ENCODE measurements at regions not wholly inside any gene's neighbourhood (a gene's known extent, or its start where the extent isn't known, plus 50 kb on each side); places are given as distances from the start of the nearest gene placed in this dataset.

DNA sequence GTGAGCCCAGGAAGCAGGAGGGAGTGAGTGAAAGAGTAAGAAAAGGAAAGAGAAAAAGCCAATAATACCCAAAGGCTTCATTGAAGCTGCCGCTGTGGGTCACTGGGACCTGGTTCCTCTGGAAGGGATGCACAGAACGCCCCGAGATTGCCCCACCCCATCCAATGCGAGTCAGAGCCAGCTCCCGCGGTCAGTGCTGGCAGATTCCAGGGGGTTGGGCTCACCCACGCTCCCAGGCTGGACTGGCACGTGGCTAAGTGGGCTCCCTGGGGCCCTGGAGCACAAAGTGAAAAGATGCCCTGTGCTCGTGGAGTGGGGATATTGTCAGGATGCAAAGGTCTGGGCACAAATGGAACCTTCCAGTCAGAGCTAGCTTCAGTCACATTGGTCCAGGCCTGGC lies 117.0 kb downstream of the OAT start:
- no peak overlapping the region for H3K4me3 ChIP-seq (ENCODE audit: low read length in 2 of 2)
- no peak for DNase-seq
- no peaks in the 10 kb centered on the region for H3K9me3 ChIP-seq (ENCODE audit: control insufficient read depth in 1 of 2, low read length in 2 of 2)
- Mint-ChIP-seq H3K9me3 (peaks cover 0 to 9% (median 2%) of the 10 kb centered on the region in 8 donors), H3K27me3 (no peaks in the 10 kb centered on the region), H3K4me3 (no peak overlapping the region), H3K27ac (no peak overlapping the region), H3K4me1 (no peaks in the 10 kb centered on the region), H3K36me3 (no peaks in the 10 kb centered on the region)
- ChIA-PET POLR2A (ENCODE audit: partially characterized antibody) (no interaction called here), CTCF (ENCODE audit: partially characterized antibody) (no interaction called here)
- no peaks in the 10 kb centered on the region for H3K36me3 ChIP-seq (ENCODE audit: insufficient read depth, low read length)
- no peaks in the 10 kb centered on the region for H3K27me3 ChIP-seq (ENCODE audit: insufficient read depth, low read length)
- no peak overlapping the region for H3K27ac ChIP-seq (ENCODE audit: low read depth, low read length)
- intact Hi-C loops (cut with micrococcal nuclease): no loop called here
- H3K4me1 ChIP-seq (ENCODE audit: insufficient read depth, low read length): no peaks in the 10 kb centered on the region

DNA sequence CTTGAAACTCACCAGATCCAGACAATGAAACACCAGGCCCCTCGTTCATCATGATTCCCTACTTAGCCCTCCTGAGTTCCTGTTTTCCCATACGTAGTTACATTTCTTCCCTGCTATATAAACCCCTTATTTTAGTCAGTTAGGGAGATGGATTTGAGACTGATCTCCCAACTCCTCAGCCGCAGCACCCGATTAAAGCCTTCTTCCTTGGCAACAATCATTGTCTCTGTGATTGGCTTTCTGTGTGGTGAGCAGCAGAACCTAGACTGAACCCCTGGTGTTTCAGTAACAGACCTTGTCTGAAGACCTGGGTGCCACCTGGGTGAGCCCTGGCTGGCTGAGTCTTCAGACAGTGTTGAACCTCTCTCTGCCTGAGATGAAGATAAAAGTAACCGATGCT lies 118.0 kb downstream of the OAT start:
- intact Hi-C loops (cut with micrococcal nuclease): no loop called here

GRCh38 chr10:124300224-124300623 lies 118.5 kb downstream of the OAT start:
- Mint-ChIP-seq H3K27ac (no peak overlapping the region), H3K27me3 (no peaks in the 10 kb centered on the region), H3K4me1 (no peaks in the 10 kb centered on the region), H3K9me3 (peaks cover 0 to 9% (median 2%) of the 10 kb centered on the region in 8 donors), H3K4me3 (no peak overlapping the region), H3K36me3 (no peaks in the 10 kb centered on the region)
- Histone ChIP-seq H3K4me1 (ENCODE audit: insufficient read depth, low read length) (no peaks in the 10 kb centered on the region), H3K9me3 (ENCODE audit: control insufficient read depth in 1 of 2, low read length in 2 of 2) (no peaks in the 10 kb centered on the region), H3K36me3 (ENCODE audit: insufficient read depth, low read length) (no peaks in the 10 kb centered on the region), H3K27me3 (ENCODE audit: insufficient read depth, low read length) (no peaks in the 10 kb centered on the region), H3K27ac (ENCODE audit: low read depth, low read length) (no peak overlapping the region), H3K4me3 (ENCODE audit: low read length in 2 of 2) (no peak overlapping the region)
- DNase-seq: no peak
- POLR2A ChIA-PET (ENCODE audit: partially characterized antibody): no interaction called here
- CTCF ChIA-PET (ENCODE audit: partially characterized antibody): no interaction called here
- intact Hi-C loops (cut with micrococcal nuclease): no loop called here

More for the DNA sequence above, 118.0 kb downstream of the OAT start:
- no peaks in the 10 kb centered on the region for H3K36me3 ChIP-seq (ENCODE audit: insufficient read depth, low read length)
- ChIA-PET CTCF (ENCODE audit: partially characterized antibody) (no interaction called here), POLR2A (ENCODE audit: partially characterized antibody) (no interaction called here)
- Mint-ChIP-seq H3K27me3 (no peaks in the 10 kb centered on the region), H3K4me3 (no peak overlapping the region), H3K36me3 (no peaks in the 10 kb centered on the region), H3K9me3 (peaks cover 0 to 9% (median 2%) of the 10 kb centered on the region in 8 donors), H3K27ac (no peak overlapping the region), H3K4me1 (no peaks in the 10 kb centered on the region)
- no peak overlapping the region for H3K27ac ChIP-seq (ENCODE audit: low read depth, low read length)
- no peaks in the 10 kb centered on the region for H3K9me3 ChIP-seq (ENCODE audit: control insufficient read depth in 1 of 2, low read length in 2 of 2)
- no peaks in the 10 kb centered on the region for H3K4me1 ChIP-seq (ENCODE audit: insufficient read depth, low read length)
- no peaks in the 10 kb centered on the region for H3K27me3 ChIP-seq (ENCODE audit: insufficient read depth, low read length)
- no peak overlapping the region for H3K4me3 ChIP-seq (ENCODE audit: low read length in 2 of 2)
- no peak for DNase-seq

DNA sequence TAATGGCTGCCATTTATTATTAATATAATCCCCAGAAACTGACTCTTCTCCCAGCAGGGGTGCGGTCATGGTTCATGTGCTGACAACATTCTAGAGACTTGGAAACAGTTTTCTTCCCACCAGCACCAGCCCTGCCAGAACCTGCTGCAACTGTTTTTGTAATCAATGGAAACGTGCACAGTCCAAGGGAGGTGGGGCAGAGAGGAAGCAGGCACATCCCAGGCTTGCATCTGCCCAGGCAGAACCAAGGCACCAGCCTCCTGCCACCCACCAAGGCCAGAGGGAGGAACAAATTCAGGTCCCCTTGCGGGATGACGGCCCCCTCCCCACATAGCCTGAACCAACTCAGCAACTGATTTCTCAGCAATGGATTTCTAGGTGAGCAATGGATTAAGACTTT lies 119.0 kb downstream of the OAT start:
- H3K4me3 Mint-ChIP-seq: no peak overlapping the region
- ChIA-PET POLR2A (ENCODE audit: partially characterized antibody) (no interaction called here), CTCF (ENCODE audit: partially characterized antibody) (interaction anchor here (1.3 kb wide), 1 partner anchor 305 kb away, joined by 3 read pairs; no protein-coding TSS in a partner anchor)
- peaks cover 0 to 9% (median 2%) of the 10 kb centered on the region in 8 donors for H3K9me3 Mint-ChIP-seq
- no peak overlapping the region for H3K27ac Mint-ChIP-seq
- intact Hi-C loops (cut with micrococcal nuclease): no loop called here
- no peaks in the 10 kb centered on the region for H3K36me3 Mint-ChIP-seq
- H3K27ac ChIP-seq (ENCODE audit: low read depth, low read length): no peak overlapping the region
- no peaks in the 10 kb centered on the region for H3K4me1 Mint-ChIP-seq
- DNase-seq: no peak
- no peaks in the 10 kb centered on the region for H3K27me3 Mint-ChIP-seq
- no peaks in the 10 kb centered on the region for H3K36me3 ChIP-seq (ENCODE audit: insufficient read depth, low read length)
- H3K9me3 ChIP-seq (ENCODE audit: control insufficient read depth in 1 of 2, low read length in 2 of 2): no peaks in the 10 kb centered on the region
- no peak overlapping the region for H3K4me3 ChIP-seq (ENCODE audit: low read length in 2 of 2)
- no peaks in the 10 kb centered on the region for H3K4me1 ChIP-seq (ENCODE audit: insufficient read depth, low read length)
- no peaks in the 10 kb centered on the region for H3K27me3 ChIP-seq (ENCODE audit: insufficient read depth, low read length)

DNA sequence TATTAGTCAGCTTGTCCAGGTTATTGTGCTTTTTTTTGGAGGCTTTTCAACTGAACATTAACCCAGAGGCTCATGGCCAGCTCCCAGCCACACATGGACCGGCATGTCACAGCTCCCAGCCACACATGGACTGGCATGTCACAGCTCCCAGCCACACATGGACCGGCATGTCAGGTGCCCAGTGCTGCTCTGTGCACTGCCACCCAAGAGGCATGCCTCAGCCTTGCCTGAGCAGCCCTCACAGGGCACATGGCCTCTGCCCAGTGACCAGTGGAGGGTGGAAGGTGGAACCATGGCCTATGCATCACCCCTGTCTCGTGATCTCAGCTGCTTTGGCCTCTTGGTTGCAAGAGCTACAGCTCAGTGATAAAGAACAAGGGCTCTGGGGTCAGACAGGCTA lies 119.8 kb downstream of the OAT start:
- H3K36me3 ChIP-seq (ENCODE audit: insufficient read depth, low read length): no peaks in the 10 kb centered on the region
- CTCF ChIA-PET (ENCODE audit: partially characterized antibody): interaction anchor here (1.3 kb wide), 1 partner anchor 304 kb away, joined by 3 read pairs; no protein-coding TSS in a partner anchor
- Mint-ChIP-seq H3K9me3 (peaks cover 0 to 9% (median 2%) of the 10 kb centered on the region in 8 donors), H3K27me3 (no peaks in the 10 kb centered on the region), H3K4me3 (no peak overlapping the region), H3K4me1 (no peaks in the 10 kb centered on the region), H3K36me3 (no peaks in the 10 kb centered on the region), H3K27ac (no peak overlapping the region)
- no peak overlapping the region for H3K4me3 ChIP-seq (ENCODE audit: low read length in 2 of 2)
- no peaks in the 10 kb centered on the region for H3K4me1 ChIP-seq (ENCODE audit: insufficient read depth, low read length)
- intact Hi-C loops (cut with micrococcal nuclease): no loop called here
- no peak for DNase-seq
- H3K27me3 ChIP-seq (ENCODE audit: insufficient read depth, low read length): no peaks in the 10 kb centered on the region
- POLR2A ChIA-PET (ENCODE audit: partially characterized antibody): no interaction called here
- H3K9me3 ChIP-seq (ENCODE audit: control insufficient read depth in 1 of 2, low read length in 2 of 2): no peaks in the 10 kb centered on the region
- no peak overlapping the region for H3K27ac ChIP-seq (ENCODE audit: low read depth, low read length)

- Histone ChIP-seq H3K4me3 (ENCODE audit: low read length in 2 of 2) (no peak overlapping the region), H3K4me1 (ENCODE audit: insufficient read depth, low read length) (no peaks in the 10 kb centered on the region), H3K9me3 (ENCODE audit: control insufficient read depth in 1 of 2, low read length in 2 of 2) (no peaks in the 10 kb centered on the region), H3K27ac (ENCODE audit: low read depth, low read length) (no peak overlapping the region), H3K27me3 (ENCODE audit: insufficient read depth, low read length) (no peaks in the 10 kb centered on the region), H3K36me3 (ENCODE audit: insufficient read depth, low read length) (no peaks in the 10 kb centered on the region)
- intact Hi-C loops (cut with micrococcal nuclease): no loop called here
- no peaks in the 10 kb centered on the region for H3K27me3 Mint-ChIP-seq
- DNase-seq: no peak
- H3K4me3 Mint-ChIP-seq: no peak overlapping the region
- peaks cover 0 to 9% (median 2%) of the 10 kb centered on the region in 8 donors for H3K9me3 Mint-ChIP-seq
- no peak overlapping the region for H3K27ac Mint-ChIP-seq
- ChIA-PET CTCF (ENCODE audit: partially characterized antibody) (interaction anchor here (2.0 kb wide), 1 partner anchor 303 kb away, joined by 5 read pairs; no protein-coding TSS in a partner anchor), POLR2A (ENCODE audit: partially characterized antibody) (no interaction called here)
- no peaks in the 10 kb centered on the region for H3K4me1 Mint-ChIP-seq
- no peaks in the 10 kb centered on the region for H3K36me3 Mint-ChIP-seq
Observed at GRCh38 chr10:124296813-124297788, 121.6 kb downstream of the OAT start.

DNA sequence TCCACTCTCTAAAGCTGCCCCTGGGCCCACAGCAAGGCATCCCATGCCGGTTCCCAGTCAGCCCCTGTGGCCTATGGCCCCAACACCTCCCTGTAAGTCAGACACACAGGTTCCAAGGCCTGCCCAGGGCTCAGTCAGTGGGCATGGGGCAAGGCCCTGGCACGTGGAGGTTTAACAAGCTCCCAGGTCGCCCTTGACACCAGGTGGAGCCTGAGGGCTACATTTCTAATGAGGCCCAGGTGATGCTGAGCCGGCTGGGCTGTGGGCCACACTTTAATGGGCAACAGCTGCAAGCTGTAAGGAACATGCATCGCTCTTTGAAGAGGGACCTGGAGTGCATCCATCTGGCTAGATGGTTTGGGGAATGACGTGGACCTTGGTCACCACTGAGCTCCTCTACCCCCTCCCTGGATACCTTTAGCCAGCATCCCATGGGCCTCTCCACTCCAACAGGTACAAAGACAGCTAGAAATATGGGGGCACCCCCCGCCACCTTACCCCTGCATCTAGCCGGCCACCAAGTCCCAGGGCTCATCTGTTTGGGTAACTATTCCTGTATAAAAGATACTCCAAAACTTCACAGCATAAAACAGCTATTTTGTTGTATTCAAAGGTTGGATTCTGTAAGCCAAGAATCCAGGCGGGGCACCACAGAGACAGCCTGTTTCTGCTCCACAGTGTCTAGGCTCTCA lies 122.5 kb downstream of the OAT start:
- intact Hi-C loops (cut with micrococcal nuclease): no loop called here
- DNase-seq: no peak
- Mint-ChIP-seq H3K36me3 (no peaks in the 10 kb centered on the region), H3K9me3 (peaks cover 0 to 9% (median 2%) of the 10 kb centered on the region in 8 donors), H3K4me3 (no peak overlapping the region), H3K27me3 (no peaks in the 10 kb centered on the region), H3K27ac (no peak overlapping the region), H3K4me1 (no peaks in the 10 kb centered on the region)
- Histone ChIP-seq H3K36me3 (ENCODE audit: insufficient read depth, low read length) (no peaks in the 10 kb centered on the region), H3K4me1 (ENCODE audit: insufficient read depth, low read length) (no peaks in the 10 kb centered on the region), H3K4me3 (ENCODE audit: low read length in 2 of 2) (no peak overlapping the region), H3K27me3 (ENCODE audit: insufficient read depth, low read length) (no peaks in the 10 kb centered on the region), H3K27ac (ENCODE audit: low read depth, low read length) (no peak overlapping the region), H3K9me3 (ENCODE audit: control insufficient read depth in 1 of 2, low read length in 2 of 2) (no peaks in the 10 kb centered on the region)
- ChIA-PET POLR2A (ENCODE audit: partially characterized antibody) (no interaction called here), CTCF (ENCODE audit: partially characterized antibody) (interaction anchor here (0.7 to 2.0 kb wide), 2 partner anchors 108 to 302 kb away, joined by 3 to 5 read pairs; no protein-coding TSS in a partner anchor)
